Prostate gland (tissue), 2 donors: ENCODE measurements at regions not wholly inside any gene's neighbourhood (a gene's known extent, or its start where the extent isn't known, plus 50 kb on each side); places are given as distances from the start of the nearest gene placed in this dataset.

ENCODE experiments used
- POLR2A ChIP-seq: fragments of 450-650 bp; IDR thresholded peaks from one replicate; pipeline ENCODE4 v1.6.1; 2016; ENCODE audit warnings: antibody characterized with exemption, mild to moderate bottlenecking
- TF ChIP-seq, protein P1 (sequence below), 4 experiments: fragments of 200-600 bp in 2 of 4; fragments of 450-650 bp in 2 of 4; sonication (generic) in 2 of 4; IDR thresholded peaks; 1 replicate in 3 of 4; 2 replicates in 1 of 4; pipeline ENCODE4 v1.5.1; 2016 to 2019; ENCODE audit warnings: antibody characterized with exemption in 4 of 4, mild to moderate bottlenecking in 2 of 4, moderate library complexity in 2 of 4

DNA sequence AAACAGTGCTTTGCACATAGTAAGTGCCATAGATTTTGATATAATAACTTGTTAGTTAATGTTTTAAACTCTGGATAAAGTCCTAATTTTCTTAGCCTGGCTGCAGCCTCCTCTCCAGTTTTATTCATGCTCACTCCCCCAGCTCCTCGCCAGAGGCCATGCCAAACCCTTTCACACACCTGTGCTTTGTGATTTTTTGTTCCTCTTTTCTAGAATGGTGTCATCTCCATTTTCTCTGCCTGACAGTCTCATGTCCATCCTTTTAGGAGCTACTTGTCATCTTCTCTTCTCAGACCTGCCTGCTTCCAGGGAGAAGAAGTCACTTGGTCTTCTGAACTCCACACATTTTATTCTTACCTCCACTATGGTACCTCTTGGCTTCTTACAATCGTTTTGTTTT is 55.8 kb upstream of the SPATA13 start:
- TF ChIP-seq, protein P1, sequence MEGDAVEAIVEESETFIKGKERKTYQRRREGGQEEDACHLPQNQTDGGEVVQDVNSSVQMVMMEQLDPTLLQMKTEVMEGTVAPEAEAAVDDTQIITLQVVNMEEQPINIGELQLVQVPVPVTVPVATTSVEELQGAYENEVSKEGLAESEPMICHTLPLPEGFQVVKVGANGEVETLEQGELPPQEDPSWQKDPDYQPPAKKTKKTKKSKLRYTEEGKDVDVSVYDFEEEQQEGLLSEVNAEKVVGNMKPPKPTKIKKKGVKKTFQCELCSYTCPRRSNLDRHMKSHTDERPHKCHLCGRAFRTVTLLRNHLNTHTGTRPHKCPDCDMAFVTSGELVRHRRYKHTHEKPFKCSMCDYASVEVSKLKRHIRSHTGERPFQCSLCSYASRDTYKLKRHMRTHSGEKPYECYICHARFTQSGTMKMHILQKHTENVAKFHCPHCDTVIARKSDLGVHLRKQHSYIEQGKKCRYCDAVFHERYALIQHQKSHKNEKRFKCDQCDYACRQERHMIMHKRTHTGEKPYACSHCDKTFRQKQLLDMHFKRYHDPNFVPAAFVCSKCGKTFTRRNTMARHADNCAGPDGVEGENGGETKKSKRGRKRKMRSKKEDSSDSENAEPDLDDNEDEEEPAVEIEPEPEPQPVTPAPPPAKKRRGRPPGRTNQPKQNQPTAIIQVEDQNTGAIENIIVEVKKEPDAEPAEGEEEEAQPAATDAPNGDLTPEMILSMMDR (IDR thresholded peaks at IDR 0.05), result no peak
- no peak for TF ChIP-seq POLR2A
